ENCODE measurements at regions not wholly inside any gene's neighbourhood (a gene's known extent, or its start where the extent isn't known, plus 50 kb on each side); places are given as distances from the start of the nearest gene placed in this dataset.

DNA sequence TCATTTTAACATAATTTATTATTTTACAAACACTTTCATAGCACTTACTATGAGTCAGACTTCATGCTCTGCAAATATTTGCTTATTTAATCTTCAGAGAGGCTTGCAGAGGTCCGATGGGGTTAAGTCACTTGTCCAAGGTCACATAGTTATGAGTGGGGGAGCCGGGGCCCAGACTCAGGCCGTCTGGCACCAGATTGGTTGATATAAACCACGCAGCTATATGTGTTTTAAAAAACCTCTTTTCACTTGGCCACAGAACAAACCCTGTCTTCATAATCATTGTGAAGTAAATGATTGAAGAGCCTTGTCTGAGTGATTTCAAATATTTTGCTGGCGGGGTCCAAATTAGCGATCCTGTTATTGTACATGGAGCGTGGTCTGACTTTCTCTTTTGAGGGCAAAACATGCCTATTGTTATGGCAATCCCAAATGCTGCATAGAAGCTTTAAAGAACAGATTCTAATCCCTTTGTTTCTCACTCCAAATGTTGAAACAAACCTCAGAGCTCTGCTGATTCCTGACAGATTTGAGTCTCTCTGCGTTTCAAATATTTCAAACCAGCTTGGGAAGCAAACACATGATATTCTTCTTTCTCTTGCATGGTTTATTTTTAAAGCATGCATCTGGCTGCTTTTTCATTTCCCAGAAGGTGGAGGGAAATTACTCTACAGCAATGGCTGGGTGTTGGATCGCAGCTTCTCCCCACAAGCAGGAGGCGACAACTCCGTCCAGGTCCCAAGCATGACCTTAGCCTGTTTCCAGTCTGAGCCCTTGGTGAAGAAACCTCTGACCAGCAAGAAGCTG is 142.4 kb downstream of the DDX1 start:
- DNase-seq = peak in 1 of 2 donors; percentile 12

DNA sequence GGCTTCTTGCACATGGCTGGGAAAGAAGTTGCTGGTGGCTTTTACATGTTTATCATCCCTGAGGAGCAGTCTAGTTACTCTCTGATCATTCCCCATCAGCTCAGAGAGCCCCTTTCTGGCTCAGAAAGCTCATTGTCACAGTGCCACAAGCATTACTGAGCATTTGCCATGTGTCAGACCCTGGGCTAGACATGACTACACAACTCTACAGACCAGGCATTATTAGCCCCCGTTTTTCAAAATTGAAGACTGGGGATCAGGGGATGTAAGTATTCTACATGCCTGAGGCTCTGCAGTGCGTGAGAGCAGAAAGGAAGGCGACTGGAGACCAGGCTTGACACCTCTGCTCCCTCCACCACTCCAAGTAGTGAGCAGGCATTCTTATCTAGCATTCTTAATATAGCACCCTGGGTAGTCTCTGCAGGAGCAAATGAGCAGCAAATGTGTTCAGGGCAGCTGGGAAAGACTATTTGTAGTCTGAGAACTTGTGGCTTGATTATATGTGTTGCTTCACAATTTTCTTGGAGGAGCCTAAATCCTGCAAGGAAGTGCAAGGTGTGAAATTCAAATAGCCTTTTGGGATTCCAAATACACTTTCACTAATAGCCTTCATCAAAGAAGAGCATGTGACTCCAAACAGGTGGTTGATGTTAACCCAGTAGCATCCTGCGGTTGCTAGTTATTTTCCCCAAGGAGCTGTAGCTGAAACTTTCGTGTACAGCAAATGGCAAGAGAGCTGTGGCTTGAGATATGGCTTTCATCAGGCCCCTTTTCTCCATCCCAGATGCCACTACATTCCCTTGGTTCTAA is 143.2 kb downstream of the DDX1 start:
- DNase-seq = no peak

DNA sequence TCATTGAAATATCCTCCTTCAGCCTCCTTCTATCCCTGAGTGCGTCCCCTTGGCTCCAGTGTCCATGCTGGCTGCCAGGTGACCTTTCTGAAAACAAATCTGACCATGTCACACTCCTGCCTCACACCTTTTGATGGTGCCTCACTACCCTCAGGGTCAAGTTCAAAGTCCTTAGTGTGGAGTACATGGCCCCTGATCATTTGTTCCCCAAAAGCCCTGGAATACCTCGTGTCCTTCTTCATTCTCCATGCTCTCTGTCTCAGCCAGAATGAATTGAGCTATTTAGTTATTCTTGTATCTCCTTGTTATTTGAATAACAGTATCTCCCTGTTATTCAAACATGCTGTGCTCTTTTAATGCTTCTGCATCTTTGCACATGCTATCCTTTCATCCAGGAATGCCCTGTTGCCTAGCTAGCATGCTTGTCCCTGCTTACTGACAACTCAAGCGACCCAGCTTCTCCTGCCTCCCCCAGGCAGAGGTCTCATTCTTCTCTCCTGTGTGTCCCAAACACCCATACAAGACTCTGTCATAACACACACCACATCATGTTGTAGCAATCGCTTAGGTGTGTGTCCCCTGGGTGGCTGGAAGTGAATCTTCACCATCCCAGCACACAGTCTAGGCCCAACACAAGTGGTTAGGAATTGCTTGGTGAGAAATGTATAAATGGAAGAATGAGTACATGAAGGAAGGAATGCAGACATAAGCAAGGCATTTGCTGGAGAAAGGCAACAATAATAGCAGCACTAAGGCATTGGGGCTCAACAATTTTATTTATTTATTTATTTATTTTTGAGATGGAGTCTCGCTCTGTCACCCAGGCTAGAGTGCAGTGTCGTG is 144.0 kb downstream of the DDX1 start:
- DNase-seq = no peak

DNA sequence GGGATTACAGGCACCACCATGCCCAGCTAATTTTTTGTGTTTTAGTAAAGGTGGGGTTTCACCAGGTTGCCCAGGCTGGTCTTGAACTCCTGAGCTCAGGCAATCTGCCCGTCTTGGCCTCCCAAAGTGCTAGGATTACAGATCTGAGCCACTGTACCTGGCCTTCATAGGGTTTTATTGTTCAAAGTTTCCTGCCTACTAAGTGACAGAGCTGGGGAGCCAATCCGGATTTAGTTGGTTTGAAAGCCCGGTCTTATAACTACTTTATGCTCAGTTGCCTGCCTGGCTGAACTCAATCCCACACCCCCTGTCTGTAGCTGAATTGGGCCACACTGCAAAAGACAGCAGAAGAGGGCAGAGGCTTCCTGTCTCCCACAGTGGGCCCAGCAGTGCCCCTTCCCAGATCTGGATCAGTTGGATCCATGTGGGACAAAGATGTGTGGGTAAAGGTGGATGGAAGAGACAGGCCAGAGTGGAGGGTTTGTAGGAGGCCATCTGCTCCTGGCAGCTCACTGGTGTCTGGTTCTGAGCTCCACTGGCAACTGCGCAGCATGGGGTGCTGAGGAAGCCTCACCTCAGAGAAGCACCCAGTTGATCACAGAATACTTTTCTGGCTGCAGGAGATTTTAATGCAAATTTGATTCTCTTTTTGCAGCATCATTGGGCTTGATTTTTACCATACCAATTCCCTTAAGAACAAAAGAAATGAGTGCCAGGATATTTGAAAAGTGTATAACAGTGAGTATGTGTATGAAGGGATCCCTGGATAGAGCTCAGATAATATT is 144.9 kb downstream of the DDX1 start:
- DNase-seq = no peak

DNA sequence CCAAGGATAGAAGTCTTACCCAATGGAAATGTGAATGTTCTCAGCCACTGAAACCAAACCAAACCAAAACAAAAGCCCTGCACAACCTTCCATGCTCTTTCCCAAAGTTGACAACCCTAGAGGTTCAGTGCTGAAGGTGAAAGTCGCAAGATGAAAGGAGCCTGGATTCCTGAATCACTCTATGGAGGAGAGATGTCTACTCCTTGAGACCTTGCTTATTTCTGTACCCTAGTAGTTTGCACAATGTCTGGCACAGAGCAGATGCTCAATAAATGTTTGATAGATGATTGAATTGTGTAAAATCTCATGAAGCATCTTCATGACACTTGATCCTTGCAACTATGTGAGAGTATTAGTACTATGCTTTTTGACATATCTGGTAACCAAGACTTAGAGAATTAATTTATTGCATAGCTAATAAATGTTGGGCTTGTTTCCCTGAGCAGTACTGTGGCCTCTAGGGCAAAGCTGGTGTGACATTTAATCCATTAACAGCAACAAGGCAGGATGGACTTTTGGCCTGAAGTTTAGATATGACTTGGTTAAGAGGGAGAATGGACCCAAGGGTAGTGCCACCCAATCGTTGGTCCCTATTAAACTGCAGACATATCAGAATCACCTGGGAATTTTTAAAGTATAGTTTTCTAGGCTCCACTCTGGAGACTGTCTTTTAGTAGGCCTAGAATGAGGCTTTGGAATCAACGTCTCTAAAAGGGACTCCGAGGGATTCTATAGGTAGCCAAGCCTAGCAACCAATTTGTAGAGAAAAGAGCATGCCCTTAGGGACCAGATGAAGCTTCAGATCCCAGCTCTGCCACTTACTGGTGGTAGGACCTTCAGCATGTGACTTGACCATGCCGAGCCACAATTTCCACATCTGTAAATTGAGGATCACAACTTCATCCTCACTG is 145.9 kb downstream of the DDX1 start:
- DNase-seq = no peak

DNA sequence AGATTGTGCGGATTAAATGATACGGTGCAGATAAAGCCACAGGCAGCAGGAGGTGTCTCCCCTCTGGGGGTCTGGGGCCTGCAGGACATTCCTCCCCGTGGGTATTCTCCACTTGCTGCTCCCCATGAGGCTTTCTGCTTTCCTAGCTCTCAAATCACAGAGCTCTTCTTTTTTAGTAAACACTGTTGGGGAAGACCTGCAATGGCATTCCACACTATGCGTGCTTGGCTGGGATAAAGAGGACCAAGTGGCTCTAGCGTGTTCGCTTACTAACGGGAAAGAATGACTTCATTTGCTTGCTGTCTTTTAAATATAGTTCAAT is 146.5 kb downstream of the DDX1 start:
- no peak for DNase-seq

DNA sequence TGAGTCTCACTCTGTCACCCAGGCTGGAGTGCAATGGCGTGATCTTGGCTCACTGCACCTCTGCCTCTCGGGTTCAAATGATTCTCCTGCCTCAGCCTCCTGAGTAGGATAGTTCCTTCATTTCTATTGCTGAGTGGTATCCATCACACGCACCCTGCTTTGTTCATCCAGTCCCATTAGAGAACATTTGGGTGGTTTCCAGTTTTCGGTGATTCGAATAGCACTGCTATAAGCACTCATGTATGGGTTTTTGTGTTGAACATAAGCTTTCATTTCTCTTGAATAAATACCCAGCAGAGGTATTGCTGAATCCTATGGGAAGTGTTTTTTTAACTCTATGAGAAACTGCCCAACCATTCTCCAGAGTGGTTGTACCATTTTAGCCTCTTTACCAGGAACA is 147.3 kb downstream of the DDX1 start:
- DNase-seq = peak in 1 of 2 donors; percentile 16

DNA sequence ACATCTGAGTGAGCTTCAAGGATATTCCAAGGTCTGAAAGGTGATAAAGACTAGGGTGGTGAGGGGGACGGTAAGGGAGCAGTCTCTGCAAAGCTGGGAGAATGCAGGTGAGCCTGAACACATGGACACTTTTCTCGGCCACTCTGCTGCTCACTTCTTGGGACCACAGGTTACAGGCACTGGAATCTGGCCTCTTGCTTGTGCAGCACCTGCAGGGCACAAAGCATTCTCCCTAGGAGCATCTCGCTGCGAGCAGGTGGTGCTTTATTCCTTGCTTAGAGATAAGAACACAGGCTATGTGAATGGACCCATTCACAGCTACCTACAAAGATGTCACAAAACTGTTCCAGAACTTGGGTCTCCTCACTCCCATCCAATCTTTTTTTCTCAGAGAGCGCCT is 153.2 kb downstream of the DDX1 start:
- no peak for DNase-seq

DNA sequence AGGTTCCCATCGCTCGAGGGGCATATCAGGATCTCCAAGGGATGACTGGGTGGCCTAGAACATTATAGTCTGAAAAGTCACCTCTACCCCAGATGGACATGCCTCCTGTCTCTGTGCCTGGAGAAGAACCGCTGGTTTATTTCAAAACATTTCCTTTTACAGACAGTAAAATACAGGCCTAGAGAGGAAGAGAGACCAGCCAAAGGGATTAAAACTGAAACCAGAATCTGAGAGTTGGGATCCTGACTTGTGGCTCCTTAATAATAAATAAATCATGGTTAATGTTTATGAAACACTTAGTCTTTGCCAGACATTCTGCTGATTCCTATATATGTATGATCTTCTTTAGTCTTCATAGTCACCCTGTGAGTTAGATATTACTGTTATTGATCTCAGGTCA is 153.7 kb downstream of the DDX1 start:
- DNase-seq = no peak

DNA sequence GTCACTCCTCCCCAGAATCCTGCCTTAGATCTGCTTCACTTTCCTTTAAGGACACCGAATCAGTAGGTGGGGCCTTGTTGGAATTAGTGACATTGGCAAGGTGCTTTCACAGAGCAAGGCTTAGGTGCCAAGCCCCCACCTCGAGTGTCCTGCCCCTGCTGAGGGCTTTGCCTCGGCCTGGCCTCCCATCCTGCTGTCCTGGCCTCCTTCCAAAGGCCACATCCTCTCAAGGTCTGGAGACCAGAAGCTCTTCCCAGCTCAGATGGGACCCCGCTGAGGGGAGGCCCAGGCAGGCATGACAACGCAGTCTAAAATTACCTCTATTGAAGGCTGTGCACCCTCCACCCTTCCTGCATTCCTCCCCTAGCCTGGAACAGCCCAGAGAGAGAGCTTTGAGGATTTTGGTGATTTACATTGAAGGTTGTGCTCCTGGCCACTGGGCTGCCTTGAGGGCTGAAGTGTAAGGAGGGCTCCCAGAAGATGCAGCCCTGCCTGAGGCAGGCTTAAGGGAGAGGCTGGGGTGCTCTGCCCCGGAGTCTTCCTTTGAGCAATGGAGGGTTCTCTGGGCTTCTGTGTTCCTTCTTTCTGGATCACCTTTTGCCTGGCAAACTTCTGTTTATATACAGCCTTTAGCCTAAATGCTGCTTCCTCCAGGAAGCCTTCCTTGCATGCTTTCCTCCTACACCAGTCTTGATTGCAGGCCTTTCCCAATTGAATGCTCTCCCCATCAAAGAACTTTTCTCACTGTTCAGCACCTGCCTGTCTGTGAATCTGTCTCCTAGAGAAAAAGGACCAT is 154.4 kb downstream of the DDX1 start:
- DNase-seq = no peak

DNA sequence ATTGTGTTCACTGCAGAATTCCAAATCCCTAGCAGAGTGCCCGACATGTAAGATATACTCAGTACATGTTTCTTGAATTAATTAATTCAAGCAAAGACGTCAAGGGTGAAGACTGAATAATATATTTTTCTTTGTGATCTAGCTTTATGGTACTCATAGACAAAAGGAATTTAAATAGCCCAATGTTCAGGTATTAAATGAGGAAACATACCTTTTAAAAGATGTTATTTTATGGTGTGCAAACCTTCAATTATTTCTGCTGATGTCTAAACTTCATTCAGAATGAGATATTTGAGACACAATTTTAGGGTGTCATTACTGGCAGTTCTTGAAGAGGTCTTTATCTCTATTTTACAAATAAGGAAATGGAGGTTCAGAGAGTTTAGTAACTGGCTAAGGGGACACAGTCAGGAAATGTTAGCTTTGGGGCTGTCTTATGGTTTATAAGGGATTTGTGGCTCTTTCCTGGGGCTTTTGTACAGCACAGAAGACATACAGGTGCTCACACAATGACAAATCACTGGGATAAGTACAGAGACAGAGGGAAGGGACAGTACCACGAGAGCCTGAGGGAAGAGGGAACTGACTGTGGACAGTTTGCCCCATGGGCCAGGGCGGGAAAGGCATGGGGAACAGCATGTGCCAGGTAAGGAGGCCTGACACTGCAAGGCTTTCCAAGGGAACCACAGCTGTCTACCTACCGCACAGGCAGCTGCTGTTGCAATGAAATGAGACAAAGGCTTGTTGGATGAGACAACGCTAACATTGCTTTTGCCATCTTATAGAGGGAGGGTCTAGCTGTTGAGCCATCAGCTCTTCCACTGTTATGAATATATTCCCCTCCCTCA is 155.3 kb downstream of the DDX1 start:
- DNase-seq = no peak

DNA sequence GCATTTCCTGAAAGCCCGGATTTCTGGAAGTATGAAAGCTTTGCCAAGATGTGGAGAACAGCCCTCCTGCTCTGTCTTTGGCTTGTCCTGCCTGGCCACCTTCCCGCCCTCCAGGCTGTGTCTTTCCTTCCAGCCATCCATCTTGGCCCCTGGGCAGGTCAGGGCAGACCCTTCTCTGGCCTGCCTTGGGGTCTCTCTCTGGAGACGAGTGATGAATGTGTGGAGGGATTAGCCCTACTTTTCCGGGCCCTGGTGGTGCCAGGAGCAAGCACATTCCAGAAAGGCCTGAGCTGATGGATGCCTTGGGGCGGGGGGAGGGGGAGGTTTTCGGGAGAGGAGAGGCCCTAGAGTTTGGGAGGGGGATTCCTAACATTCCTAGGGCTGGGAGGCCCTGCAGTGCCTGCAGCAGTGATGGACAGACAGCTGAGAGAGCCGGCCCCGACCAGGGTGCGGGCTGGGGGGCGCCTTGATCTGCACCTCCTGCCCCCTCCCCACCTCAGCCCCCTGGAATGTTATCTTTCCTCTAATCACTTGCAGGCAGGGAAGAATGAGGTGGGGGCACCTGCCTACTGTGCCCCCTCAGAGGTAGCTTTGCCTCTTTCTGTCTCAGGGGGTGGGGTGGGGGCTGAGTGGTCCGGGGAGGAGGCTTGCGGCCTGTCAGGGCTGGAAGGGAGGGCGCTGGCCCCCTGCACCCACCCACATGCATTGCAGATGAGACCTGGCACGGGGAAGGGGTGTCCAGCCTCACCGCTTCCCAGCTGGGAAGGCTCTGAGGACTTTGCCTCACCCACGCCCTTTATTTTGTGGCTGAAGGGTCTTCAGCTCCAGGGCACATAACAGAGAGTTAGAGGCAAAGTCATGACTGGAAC is 156.2 kb downstream of the DDX1 start:
- no peak for DNase-seq

DNA sequence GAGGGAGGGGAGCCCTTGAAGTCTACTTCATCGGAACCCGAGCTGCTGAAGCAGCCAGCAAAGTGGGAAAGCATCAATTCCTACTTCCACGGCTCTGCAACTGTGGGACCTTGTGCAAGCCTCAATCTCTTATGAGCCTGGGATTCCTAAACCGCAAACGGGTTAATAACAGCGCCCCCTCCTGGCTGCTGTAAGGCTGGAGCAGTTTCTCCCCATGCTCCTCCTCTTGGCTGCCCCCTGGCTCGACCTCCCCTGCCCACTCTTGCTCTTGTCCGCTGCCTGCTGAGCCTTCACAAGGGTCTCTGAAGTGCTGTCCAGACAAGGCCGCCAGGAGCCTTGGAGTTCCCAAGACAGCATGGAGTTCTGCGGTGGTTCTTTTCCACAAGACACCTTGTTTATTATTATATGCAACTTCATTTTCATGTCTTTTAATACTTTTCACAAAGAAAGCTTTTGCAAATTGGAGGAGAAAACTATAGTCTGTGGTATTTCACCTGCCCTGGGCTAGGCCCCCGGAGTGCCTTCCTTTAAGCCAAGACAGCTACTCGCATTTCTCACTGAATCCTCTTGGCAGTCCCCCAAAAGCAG is 157.2 kb downstream of the DDX1 start:
- no peak for DNase-seq

DNA sequence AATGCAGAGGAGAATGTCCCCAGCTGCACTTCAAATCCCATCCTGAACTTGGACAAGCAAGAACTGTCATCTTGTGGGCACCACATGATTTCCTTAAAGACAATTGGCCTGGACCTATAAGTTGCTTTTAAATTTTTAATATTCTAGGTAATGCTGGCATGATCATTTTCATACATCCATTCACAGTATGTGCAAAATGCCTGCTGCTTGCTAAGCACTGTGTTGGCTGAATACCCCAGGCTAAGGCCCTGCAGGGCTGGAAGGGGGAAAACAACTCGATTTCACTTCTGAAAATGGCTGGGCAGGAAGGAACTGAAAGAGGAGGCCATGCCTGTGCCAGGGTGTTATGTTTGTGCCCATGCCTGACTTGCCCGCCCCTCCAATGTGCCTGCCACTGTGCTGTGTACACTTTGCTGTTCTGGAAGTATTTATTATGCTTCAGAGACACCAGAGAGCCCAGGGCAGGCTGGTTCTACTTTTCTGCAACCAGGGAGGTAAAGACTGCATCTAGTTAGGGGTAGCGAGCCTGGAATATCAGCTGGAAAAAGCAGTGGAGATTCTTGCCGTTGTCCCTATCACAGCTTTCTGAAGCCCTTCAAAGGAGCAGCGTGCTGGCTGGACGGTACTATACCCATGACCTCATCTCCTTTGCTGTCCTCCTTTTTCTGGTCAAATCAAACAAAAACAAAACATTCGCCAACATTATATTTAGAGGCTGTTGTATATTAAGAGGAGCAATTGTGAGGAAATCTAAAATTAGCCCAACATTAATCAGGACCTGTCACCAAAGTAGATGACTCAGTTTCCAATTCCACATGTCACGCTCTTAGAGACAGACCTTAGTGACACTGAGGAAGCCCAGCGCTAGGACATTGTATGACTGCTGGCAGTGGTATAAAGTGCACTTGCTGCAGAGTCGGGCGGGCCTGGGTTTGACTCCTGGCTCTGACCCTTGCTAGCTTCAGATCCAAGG is 158.1 kb downstream of the DDX1 start:
- no peak for DNase-seq

DNA sequence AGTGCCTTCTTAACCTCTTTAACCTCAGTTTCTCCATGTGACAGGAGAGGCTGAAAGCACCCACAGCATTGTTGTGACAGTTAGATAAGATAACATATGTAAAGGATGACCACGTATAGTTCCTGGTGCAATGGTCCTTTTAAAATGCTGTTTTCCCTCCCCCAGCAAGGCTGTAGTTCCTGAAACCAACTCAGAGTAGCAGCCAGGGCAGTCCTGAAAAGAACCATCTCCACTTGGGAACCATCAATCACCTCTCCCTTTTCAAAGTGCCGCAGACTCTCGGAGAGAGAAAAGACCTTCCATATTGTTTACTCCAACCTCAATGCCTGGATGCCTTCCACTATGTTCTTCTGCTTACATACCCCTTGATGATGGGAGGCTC is 158.8 kb downstream of the DDX1 start:
- DNase-seq = no peak

DNA sequence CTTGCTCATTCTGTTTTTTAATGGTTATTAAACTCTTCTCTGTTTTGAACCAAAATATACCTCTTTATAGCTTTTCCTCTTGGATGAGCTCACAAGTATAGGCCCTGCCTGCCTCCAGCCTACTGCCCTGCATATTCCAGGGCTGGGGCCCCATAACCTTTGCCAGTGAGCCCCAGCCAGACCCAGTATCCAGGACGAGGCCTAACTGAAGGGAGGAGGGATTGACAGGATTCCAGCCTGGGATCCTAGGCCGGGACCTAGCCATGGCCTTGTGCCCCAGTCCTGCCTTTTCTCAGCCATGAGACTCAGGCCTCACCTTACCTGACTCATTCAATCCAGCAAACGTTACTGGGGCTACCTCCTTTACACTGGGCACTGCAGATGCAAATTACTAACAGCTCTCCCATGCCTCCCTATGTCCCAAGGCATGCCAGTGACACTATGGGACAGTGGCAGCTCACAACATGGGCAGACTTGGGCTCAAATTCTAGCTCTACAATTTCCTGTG is 159.2 kb downstream of the DDX1 start:
- DNase-seq = no peak

Measured in right lung (tissue), 2 donors.